Cardiac fibroblast (primary cell): ENCODE measurements at regions not wholly inside any gene's neighbourhood (a gene's known extent, or its start where the extent isn't known, plus 50 kb on each side); places are given as distances from the start of the nearest gene placed in this dataset.
"Not testable (repeated sequence)": the region's sequence is repeated elsewhere in the genome, so short reads cannot be mapped to it uniquely, and the experiment has no call there.

Experiments used
- DNase-seq, 2 donors: peaks; one replicate each; pipeline versions ENCODE4 v3.0.0 to v3.0.0-alpha.2; 2010; ENCODE audit warnings: low read depth in 2 of 2
- H3K4me3 ChIP-seq, 2 donors: replicated peaks in 1 of 2; 1 replicate in 1 of 2; 2 replicates in 1 of 2; pipeline ENCODE4 v1.5.1; 2011; ENCODE audit warnings: low read depth in 2 of 2, low read length in 2 of 2, mild to moderate bottlenecking in 2 of 2, moderate library complexity in 1 of 2
- TF ChIP-seq, protein P1 (sequence below): IDR thresholded peaks from one replicate; pipeline ENCODE4 v1.5.1; 2011; ENCODE audit warnings: low read depth, mild to moderate bottlenecking, low read length, inconsistent platforms

DNA sequence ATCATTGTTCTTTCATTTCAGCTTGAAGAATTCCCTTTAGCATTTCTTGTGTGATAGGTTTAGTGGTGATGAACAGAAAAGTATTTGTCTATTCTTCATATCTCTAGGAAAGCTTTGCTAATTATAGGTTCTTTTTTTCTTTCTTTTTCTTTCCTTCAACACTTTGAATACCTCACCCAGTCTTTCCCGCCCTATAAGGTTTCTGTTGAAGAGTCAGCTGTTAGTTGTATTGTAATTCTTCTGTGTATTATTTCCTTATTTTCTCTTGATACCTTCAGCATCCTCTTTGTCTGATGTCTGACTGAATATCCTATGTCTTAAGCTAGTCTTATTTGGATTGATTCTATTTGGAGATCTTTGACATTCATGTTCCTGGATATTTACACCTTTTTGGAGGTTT is 1989.4 kb downstream of the PCDH9 start:
- TF ChIP-seq, protein P1, sequence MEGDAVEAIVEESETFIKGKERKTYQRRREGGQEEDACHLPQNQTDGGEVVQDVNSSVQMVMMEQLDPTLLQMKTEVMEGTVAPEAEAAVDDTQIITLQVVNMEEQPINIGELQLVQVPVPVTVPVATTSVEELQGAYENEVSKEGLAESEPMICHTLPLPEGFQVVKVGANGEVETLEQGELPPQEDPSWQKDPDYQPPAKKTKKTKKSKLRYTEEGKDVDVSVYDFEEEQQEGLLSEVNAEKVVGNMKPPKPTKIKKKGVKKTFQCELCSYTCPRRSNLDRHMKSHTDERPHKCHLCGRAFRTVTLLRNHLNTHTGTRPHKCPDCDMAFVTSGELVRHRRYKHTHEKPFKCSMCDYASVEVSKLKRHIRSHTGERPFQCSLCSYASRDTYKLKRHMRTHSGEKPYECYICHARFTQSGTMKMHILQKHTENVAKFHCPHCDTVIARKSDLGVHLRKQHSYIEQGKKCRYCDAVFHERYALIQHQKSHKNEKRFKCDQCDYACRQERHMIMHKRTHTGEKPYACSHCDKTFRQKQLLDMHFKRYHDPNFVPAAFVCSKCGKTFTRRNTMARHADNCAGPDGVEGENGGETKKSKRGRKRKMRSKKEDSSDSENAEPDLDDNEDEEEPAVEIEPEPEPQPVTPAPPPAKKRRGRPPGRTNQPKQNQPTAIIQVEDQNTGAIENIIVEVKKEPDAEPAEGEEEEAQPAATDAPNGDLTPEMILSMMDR: no peak
- DNase-seq: no peak

DNA sequence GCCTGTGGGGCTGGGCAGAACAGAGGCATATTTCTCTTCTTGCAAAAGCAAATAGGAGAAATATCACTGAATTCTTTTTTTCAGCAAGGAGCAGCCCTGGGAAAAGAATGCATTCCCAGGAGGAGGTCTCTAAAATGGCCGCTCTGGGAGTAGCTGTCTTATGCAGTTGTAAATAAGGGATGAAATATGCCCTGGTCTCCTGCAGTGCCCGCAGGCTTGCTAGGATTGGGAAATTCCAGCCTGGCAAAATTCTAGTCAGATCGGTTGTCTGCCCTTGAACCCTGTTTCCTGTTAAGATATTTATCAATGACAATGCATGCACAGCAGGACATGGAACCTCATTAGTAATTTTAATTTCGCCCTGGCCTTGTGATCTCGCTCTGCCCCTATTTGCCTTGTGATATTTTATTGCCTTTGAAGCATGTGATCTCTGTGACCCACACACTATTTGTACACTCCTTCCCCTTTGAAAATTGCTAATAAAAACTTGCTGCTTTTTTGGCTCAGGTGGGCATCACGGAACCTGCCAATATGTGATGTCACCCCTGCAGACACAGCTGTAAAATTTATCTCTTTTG is 1993.2 kb downstream of the PCDH9 start:
- TF ChIP-seq, protein P1: no peak
- DNase-seq: no peak

More for the DNA sequence above, 1989.4 kb downstream of the PCDH9 start:
- no peak overlapping the region for H3K4me3 ChIP-seq

DNA sequence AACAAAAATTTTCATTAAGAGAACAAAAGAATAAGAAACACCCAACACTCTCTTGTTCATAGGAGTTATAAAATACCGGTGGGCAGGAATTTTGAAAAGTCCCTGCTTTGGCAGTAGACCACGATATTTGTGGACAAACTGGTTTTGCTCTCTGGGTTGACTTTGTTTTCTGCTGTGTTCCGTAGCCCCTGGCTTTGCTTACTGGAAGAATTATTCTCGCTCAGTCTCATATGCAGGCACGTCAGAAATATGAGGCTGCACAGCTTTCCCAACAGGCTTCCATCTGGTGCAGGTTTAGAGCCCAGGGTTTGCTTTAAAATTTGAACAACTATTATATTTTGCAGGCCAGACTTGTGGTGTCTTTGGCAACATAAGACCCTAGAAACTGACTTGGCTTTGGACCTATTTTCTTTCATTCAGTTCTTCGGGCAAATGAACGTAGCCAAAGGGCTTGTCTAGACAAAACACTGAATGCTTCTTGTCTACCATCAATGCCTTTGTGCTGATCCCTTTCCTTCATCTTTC is 2012.6 kb downstream of the PCDH9 start:
- DNase-seq: no peak
- TF ChIP-seq, protein P1: no peak
- H3K4me3 ChIP-seq: no peak overlapping the region

More for the DNA sequence above, 1993.2 kb downstream of the PCDH9 start:
- no peak overlapping the region for H3K4me3 ChIP-seq

DNA sequence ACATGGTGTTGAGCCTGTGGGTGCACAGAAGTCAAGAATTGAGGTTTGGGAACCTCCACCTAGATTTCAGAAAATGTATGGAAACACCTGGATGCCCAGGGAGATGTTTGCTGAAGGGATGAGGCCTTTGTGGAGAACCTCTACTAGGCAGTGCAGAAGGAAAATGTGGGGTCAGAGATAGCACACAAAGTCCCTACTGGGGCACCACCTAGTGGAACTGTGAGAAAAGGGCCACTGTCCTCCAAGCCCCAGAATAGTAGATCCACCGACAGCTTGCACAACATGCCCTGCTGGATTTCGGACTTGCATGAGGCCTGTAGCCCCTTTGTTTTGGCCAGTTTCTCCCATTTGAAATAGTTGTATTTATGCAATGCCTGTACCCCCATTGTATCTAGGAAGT is 2027.3 kb downstream of the PCDH9 start:
- TF ChIP-seq, protein P1: peak; percentile 21
- peak; percentile 1 to 12 for DNase-seq
- H3K4me3 ChIP-seq: not testable (repeated sequence)

DNA sequence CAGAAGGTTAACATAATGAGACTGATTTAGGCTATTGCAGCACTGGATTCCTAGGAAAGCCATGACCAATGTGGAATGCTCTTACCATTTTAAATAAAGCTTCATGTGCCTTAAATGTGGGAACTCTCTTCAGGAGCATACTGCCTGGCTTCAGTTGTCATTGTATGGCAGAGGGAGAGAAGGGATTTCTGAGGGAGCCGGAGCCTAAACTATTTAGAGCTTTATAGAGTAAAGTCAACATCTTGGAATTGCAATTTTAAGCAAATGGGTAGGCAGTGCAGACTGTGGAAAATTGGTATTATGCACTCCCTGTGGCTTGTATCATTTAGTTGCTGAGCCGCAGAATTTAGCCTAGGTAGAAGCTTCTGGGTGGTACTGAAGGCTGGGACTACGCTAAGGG is 2041.4 kb downstream of the PCDH9 start:
- no peak overlapping the region for H3K4me3 ChIP-seq
- DNase-seq: no peak
- TF ChIP-seq, protein P1: no peak

DNA sequence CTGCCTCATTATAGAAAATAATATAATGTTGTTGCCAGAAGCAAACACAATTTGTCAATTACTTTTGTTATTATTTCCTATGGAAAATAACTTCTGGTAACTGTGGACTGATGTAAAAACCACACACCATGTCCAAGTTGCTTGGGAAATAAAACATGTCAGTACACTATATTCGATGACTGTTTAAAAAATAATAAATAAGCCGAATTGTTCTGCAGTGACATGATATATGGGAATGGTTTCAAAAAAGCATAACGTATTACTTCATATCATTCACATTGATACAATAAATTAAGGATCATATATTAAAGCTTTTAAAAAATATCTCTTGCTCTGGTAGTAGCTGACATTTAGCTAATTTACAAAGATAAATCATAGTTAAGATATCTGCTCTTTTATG is 2062.1 kb downstream of the PCDH9 start:
- TF ChIP-seq, protein P1: no peak
- H3K4me3 ChIP-seq: no peak overlapping the region
- DNase-seq: no peak

DNA sequence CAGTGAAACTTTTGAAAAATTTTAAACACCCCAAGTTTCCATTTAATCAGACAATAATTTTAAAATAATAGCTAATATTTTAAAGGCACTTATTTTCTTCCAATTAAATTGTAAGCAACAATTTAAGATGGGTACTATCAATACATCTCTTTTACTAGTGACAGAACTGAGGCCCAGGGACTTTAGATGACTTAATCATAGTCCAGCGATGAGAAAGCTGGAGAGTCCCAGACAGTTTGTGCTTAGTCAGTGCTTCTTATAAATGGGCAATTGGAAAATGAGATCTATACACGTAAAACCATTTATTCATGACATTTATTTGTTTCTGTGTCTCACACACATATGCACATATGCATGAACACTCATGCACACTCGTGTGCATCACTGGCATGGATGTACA is 2063.5 kb downstream of the PCDH9 start:
- TF ChIP-seq, protein P1: no peak

More for the DNA sequence above, 2063.5 kb downstream of the PCDH9 start:
- no peak overlapping the region for H3K4me3 ChIP-seq
- no peak for DNase-seq
